ENCODE measurements at regions not wholly inside any gene's neighbourhood (a gene's known extent, or its start where the extent isn't known, plus 50 kb on each side); places are given as distances from the start of the nearest gene placed in this dataset.

GRCh38 chr7:156032973-156033372 lies 220.7 kb upstream of the SHH start:
- intact Hi-C loops (cut with DNase I) = no loop called here
- no peak overlapping the region for H3K4me3 ChIP-seq
- H3K36me3 ChIP-seq = no peaks in the 10 kb centered on the region
- TF ChIP-seq POLR2A (IDR thresholded peaks at IDR 0.05) = no peak
- TF ChIP-seq POLR2AphosphoS5 (IDR thresholded peaks at IDR 0.05) = no peak
- TF ChIP-seq CTCF (IDR thresholded peaks at IDR 0.05) = no peak
- H3K27ac ChIP-seq = no peak overlapping the region
- no peaks in the 10 kb centered on the region for H3K27me3 ChIP-seq (replicated peaks; ENCODE audit: insufficient read depth)
- H3K4me1 ChIP-seq (replicated peaks) = no peaks in the 10 kb centered on the region
- no peaks in the 10 kb centered on the region for H3K9me3 ChIP-seq
- DNase-seq (ENCODE audit: low spot score) = no peak

- Histone ChIP-seq H3K27me3 (replicated peaks; ENCODE audit: insufficient read depth) (no peaks in the 10 kb centered on the region), H3K4me3 (no peak overlapping the region), H3K27ac (no peak overlapping the region), H3K9me3 (no peaks in the 10 kb centered on the region), H3K4me1 (replicated peaks) (no peaks in the 10 kb centered on the region), H3K36me3 (no peaks in the 10 kb centered on the region)
- intact Hi-C loops (cut with DNase I) = no loop called here
- TF ChIP-seq POLR2AphosphoS5 (IDR thresholded peaks at IDR 0.05) = no peak
- WGBS = 96% methylated on average over 7 of the region's 7 CpGs
- no peak for DNase-seq (ENCODE audit: low spot score)
Measured at GRCh38 chr7:156031679-156032478, 219.6 kb upstream of the SHH start.

GRCh38 chr7:156029460-156030007 lies 217.3 kb upstream of the SHH start:
- DNase-seq (ENCODE audit: low spot score) = no peak
- Histone ChIP-seq H3K27me3 (replicated peaks; ENCODE audit: insufficient read depth) (no peaks in the 10 kb centered on the region), H3K36me3 (no peaks in the 10 kb centered on the region), H3K27ac (no peak overlapping the region), H3K4me3 (no peak overlapping the region), H3K9me3 (no peaks in the 10 kb centered on the region), H3K4me1 (replicated peaks) (no peaks in the 10 kb centered on the region)
- WGBS = 77% methylated on average over 12 of the region's 12 CpGs
- TF ChIP-seq POLR2AphosphoS5 (IDR thresholded peaks at IDR 0.05) = no peak
- no peak for TF ChIP-seq POLR2A (IDR thresholded peaks at IDR 0.05)
- intact Hi-C loops (cut with DNase I) = no loop called here

GRCh38 chr7:156028521-156028920 lies 216.3 kb upstream of the SHH start:
- H3K4me3 ChIP-seq = no peak overlapping the region
- no peaks in the 10 kb centered on the region for H3K27me3 ChIP-seq (replicated peaks; ENCODE audit: insufficient read depth)
- no peak for TF ChIP-seq POLR2AphosphoS5 (IDR thresholded peaks at IDR 0.05)
- intact Hi-C loops (cut with DNase I) = no loop called here
- no peaks in the 10 kb centered on the region for H3K36me3 ChIP-seq
- 81% methylated on average over 11 of the region's 11 CpGs for WGBS
- no peaks in the 10 kb centered on the region for H3K4me1 ChIP-seq (replicated peaks)
- no peak for DNase-seq (ENCODE audit: low spot score)
- H3K9me3 ChIP-seq = no peaks in the 10 kb centered on the region
- H3K27ac ChIP-seq = no peak overlapping the region

- no peak overlapping the region for H3K27ac ChIP-seq
- 72% methylated on average over 6 of the region's 6 CpGs for WGBS
- H3K36me3 ChIP-seq = no peaks in the 10 kb centered on the region
- H3K27me3 ChIP-seq (replicated peaks; ENCODE audit: insufficient read depth) = no peaks in the 10 kb centered on the region
- intact Hi-C loops (cut with DNase I) = no loop called here
- TF ChIP-seq POLR2A (IDR thresholded peaks at IDR 0.05) (no peak), CTCF (IDR thresholded peaks at IDR 0.05) (no peak)
- no peaks in the 10 kb centered on the region for H3K9me3 ChIP-seq
- H3K4me3 ChIP-seq = no peak overlapping the region
- H3K4me1 ChIP-seq (replicated peaks) = no peaks in the 10 kb centered on the region
- no peak for DNase-seq (ENCODE audit: low spot score)
Measured at GRCh38 chr7:156027821-156028220, 215.6 kb upstream of the SHH start.

GRCh38 chr7:156026603-156027002 lies 214.3 kb upstream of the SHH start:
- intact Hi-C loops (cut with DNase I) = no loop called here
- 85% methylated on average over 12 of the region's 12 CpGs for WGBS
- Histone ChIP-seq H3K36me3 (no peaks in the 10 kb centered on the region), H3K4me1 (replicated peaks) (no peaks in the 10 kb centered on the region), H3K27ac (no peak overlapping the region), H3K9me3 (no peaks in the 10 kb centered on the region), H3K4me3 (no peak overlapping the region), H3K27me3 (replicated peaks; ENCODE audit: insufficient read depth) (no peaks in the 10 kb centered on the region)
- TF ChIP-seq POLR2AphosphoS5 (IDR thresholded peaks at IDR 0.05) = no peak
- TF ChIP-seq POLR2A (IDR thresholded peaks at IDR 0.05) = no peak
- TF ChIP-seq CTCF (IDR thresholded peaks at IDR 0.05) = no peak
- no peak for DNase-seq (ENCODE audit: low spot score)
